ENCODE measurements at regions not wholly inside any gene's neighbourhood (a gene's known extent, or its start where the extent isn't known, plus 50 kb on each side); places are given as distances from the start of the nearest gene placed in this dataset.
"Not testable (repeated sequence)": the region's sequence is repeated elsewhere in the genome, so short reads cannot be mapped to it uniquely, and the experiment has no call there.

- not testable (repeated sequence) for H3K27ac ChIP-seq (ENCODE audit: low read depth, low read length); DNase-seq (ENCODE audit: low read depth in 4 of 6, low spot score in 6 of 6); H3K4me3 ChIP-seq (ENCODE audit: low read depth, low read length); H3K4me1 ChIP-seq (ENCODE audit: control insufficient read depth, insufficient read depth, low read length); H3K9me3 ChIP-seq (ENCODE audit: control insufficient read depth, insufficient read depth, low read length); H3K36me3 ChIP-seq (ENCODE audit: control insufficient read depth, insufficient read depth, low read length); H3K27me3 ChIP-seq (ENCODE audit: control insufficient read depth, insufficient read depth, low read length)
- WGBS (ENCODE audit: insufficient coverage): 93% methylated on average over 2 of the region's 3 CpGs
These were observed 57.3 kb upstream of the HS3ST3A1 start for GRCh38 chr17:13659051-13659450.

GRCh38 chr17:13665872-13666635 is 64.3 kb upstream of the HS3ST3A1 start:
- Histone ChIP-seq H3K36me3 (ENCODE audit: control insufficient read depth, insufficient read depth, low read length) (no peaks in the 10 kb centered on the region), H3K27ac (ENCODE audit: low read depth, low read length) (no peak overlapping the region), H3K4me3 (ENCODE audit: low read depth, low read length) (no peak overlapping the region), H3K9me3 (ENCODE audit: control insufficient read depth, insufficient read depth, low read length) (peaks cover 2% of the 10 kb centered on the region), H3K4me1 (ENCODE audit: control insufficient read depth, insufficient read depth, low read length) (no peaks in the 10 kb centered on the region), H3K27me3 (ENCODE audit: control insufficient read depth, insufficient read depth, low read length) (no peaks in the 10 kb centered on the region)
- 83% methylated on average over 12 of the region's 21 CpGs for WGBS (ENCODE audit: insufficient coverage)
- DNase-seq (ENCODE audit: low read depth in 4 of 6, low spot score in 6 of 6): no peak

- H3K9me3 ChIP-seq (ENCODE audit: control insufficient read depth, insufficient read depth, low read length): peaks cover 2% of the 10 kb centered on the region
- WGBS (ENCODE audit: insufficient coverage): 80% methylated on average over 2 of the region's 3 CpGs
- no peak overlapping the region for H3K27ac ChIP-seq (ENCODE audit: low read depth, low read length)
- no peaks in the 10 kb centered on the region for H3K4me1 ChIP-seq (ENCODE audit: control insufficient read depth, insufficient read depth, low read length)
- H3K36me3 ChIP-seq (ENCODE audit: control insufficient read depth, insufficient read depth, low read length): no peaks in the 10 kb centered on the region
- DNase-seq (ENCODE audit: low read depth in 4 of 6, low spot score in 6 of 6): no peak
- H3K4me3 ChIP-seq (ENCODE audit: low read depth, low read length): no peak overlapping the region
- no peaks in the 10 kb centered on the region for H3K27me3 ChIP-seq (ENCODE audit: control insufficient read depth, insufficient read depth, low read length)
These were observed 69.6 kb upstream of the HS3ST3A1 start for GRCh38 chr17:13671341-13671740.

DNA sequence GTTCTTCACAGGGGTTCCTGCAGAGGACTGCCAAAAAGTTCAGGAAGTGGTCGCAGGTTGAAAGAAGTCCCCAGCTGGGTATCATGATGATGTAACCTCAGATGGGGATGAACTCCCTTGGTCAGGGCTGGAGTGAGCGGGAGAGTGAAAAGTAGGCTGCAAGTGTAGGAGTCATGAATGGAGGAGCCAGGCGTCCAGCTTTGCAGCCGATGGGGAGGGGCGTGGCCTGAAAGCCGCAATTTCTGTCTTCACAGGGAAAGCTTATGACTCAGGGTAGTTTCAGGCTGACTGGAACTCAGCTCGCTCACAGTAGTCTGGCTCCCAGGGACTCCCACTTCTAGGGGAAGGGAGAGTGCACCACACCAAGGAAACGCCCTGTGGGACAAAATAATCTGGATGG is 70.0 kb upstream of the HS3ST3A1 start:
- H3K9me3 ChIP-seq (ENCODE audit: control insufficient read depth, insufficient read depth, low read length): peaks cover 2% of the 10 kb centered on the region
- no peaks in the 10 kb centered on the region for H3K27me3 ChIP-seq (ENCODE audit: control insufficient read depth, insufficient read depth, low read length)
- no peaks in the 10 kb centered on the region for H3K36me3 ChIP-seq (ENCODE audit: control insufficient read depth, insufficient read depth, low read length)
- no peak for DNase-seq (ENCODE audit: low read depth in 4 of 6, low spot score in 6 of 6)
- no peaks in the 10 kb centered on the region for H3K4me1 ChIP-seq (ENCODE audit: control insufficient read depth, insufficient read depth, low read length)
- 73% methylated on average over 8 of the region's 8 CpGs for WGBS (ENCODE audit: insufficient coverage)
- H3K27ac ChIP-seq (ENCODE audit: low read depth, low read length): no peak overlapping the region
- H3K4me3 ChIP-seq (ENCODE audit: low read depth, low read length): no peak overlapping the region

DNA sequence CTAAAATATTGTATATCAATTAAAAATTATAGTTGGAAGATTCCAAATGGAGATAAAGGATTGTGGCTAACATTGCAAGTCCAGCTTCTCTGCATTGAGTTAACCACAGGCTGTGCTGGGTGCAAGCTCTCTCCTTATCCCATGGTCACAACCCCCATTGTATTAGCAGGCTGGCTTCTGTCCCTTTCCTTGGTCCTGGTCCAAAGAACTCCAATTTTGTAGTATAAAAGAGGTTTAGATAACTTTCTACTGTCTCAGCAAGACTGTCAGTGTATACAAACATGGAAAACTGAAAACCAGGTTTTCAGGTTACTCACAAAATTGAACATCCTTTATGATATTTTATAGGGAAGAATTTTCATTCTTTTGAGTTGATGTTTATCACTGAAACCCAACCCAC is 76.6 kb upstream of the HS3ST3A1 start:
- no peaks in the 10 kb centered on the region for H3K36me3 ChIP-seq (ENCODE audit: control insufficient read depth, insufficient read depth, low read length)
- H3K4me3 ChIP-seq (ENCODE audit: low read depth, low read length): no peak overlapping the region
- no peaks in the 10 kb centered on the region for H3K9me3 ChIP-seq (ENCODE audit: control insufficient read depth, insufficient read depth, low read length)
- H3K4me1 ChIP-seq (ENCODE audit: control insufficient read depth, insufficient read depth, low read length): no peaks in the 10 kb centered on the region
- no peak overlapping the region for H3K27ac ChIP-seq (ENCODE audit: low read depth, low read length)
- no peaks in the 10 kb centered on the region for H3K27me3 ChIP-seq (ENCODE audit: control insufficient read depth, insufficient read depth, low read length)
- DNase-seq (ENCODE audit: low read depth in 4 of 6, low spot score in 6 of 6): no peak

- Histone ChIP-seq H3K27ac (ENCODE audit: low read depth, low read length) (no peak overlapping the region), H3K27me3 (ENCODE audit: control insufficient read depth, insufficient read depth, low read length) (no peaks in the 10 kb centered on the region), H3K4me1 (ENCODE audit: control insufficient read depth, insufficient read depth, low read length) (no peaks in the 10 kb centered on the region), H3K9me3 (ENCODE audit: control insufficient read depth, insufficient read depth, low read length) (no peaks in the 10 kb centered on the region), H3K4me3 (ENCODE audit: low read depth, low read length) (no peak overlapping the region), H3K36me3 (ENCODE audit: control insufficient read depth, insufficient read depth, low read length) (no peaks in the 10 kb centered on the region)
- no CpG with 5 or more reads among the region's 4 CpGs for WGBS (ENCODE audit: insufficient coverage)
- DNase-seq (ENCODE audit: low read depth in 4 of 6, low spot score in 6 of 6): no peak
These were observed 77.1 kb upstream of the HS3ST3A1 start for GRCh38 chr17:13678841-13679240.

DNA sequence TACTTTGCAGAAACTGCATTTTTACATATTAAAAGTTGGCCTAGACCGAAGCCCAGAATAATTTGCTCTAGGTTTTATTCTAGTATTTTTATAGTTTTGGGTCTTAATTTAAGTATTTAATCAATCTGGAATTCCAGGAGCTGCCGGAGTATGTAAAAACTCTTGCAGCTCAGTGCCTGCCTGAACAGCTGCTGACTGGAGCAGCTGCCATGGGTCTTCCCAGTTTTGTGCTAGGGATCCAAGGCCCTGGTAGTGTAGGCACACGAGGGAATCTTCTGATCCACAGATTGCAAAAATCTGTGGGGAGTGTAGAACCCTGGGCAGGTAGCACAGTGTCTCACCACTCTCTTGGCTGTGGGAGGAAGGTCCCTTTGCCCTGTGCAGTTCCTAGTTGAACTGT is 87.0 kb upstream of the HS3ST3A1 start:
- 100% methylated on average over 2 of the region's 3 CpGs for WGBS (ENCODE audit: insufficient coverage)

DNA sequence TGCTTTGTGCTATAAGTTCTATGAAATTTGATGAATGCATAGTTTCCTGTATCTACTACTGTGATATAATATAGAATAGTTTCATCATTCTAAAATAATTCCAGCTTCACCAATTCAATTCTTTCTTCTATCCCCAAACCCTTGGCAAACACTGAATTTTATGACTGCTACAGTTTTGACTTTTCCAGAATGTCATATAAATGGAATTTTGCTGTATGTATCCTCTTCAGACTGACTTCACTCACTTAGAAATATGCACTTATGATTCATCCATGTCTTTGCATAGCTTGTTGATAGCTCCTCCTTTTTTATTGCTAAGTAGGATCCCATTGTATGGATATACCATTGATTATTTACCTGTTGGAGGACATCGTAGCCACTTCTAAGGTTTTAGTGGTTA is 89.1 kb upstream of the HS3ST3A1 start:
- no peaks in the 10 kb centered on the region for H3K9me3 ChIP-seq (ENCODE audit: control insufficient read depth, insufficient read depth, low read length)
- no CpG with 5 or more reads among the region's 1 CpG for WGBS (ENCODE audit: insufficient coverage)
- no peak for DNase-seq (ENCODE audit: low read depth in 4 of 6, low spot score in 6 of 6)

More for the DNA sequence above, 87.0 kb upstream of the HS3ST3A1 start:
- no peak overlapping the region for H3K27ac ChIP-seq (ENCODE audit: low read depth, low read length)
- no peaks in the 10 kb centered on the region for H3K27me3 ChIP-seq (ENCODE audit: control insufficient read depth, insufficient read depth, low read length)
- no peak for DNase-seq (ENCODE audit: low read depth in 4 of 6, low spot score in 6 of 6)
- H3K4me3 ChIP-seq (ENCODE audit: low read depth, low read length): no peak overlapping the region
- no peaks in the 10 kb centered on the region for H3K36me3 ChIP-seq (ENCODE audit: control insufficient read depth, insufficient read depth, low read length)
- no peaks in the 10 kb centered on the region for H3K9me3 ChIP-seq (ENCODE audit: control insufficient read depth, insufficient read depth, low read length)
- no peaks in the 10 kb centered on the region for H3K4me1 ChIP-seq (ENCODE audit: control insufficient read depth, insufficient read depth, low read length)

DNA sequence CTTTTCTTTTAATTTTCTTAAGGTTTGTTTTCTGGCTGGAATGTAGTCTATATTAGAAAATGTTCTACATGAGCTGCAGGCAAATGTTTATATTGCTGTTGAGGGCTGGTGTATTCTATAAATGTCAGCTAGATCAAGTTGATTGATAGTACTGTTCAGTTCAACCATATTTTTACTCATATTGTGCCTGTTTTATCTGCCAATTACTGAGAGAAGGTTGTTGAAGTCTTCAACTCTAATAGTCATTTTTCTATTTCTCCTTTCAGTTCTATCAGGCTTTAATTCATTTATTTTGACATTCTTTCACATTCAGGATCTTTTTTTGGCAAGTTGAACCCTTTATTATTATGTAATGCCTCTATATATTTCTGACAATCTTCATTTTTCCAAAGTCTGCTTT is 93.2 kb upstream of the HS3ST3A1 start:
- H3K4me3 ChIP-seq (ENCODE audit: low read depth, low read length): no peak overlapping the region
- no peak for DNase-seq (ENCODE audit: low read depth in 4 of 6, low spot score in 6 of 6)
- no peaks in the 10 kb centered on the region for H3K4me1 ChIP-seq (ENCODE audit: control insufficient read depth, insufficient read depth, low read length)
- H3K27me3 ChIP-seq (ENCODE audit: control insufficient read depth, insufficient read depth, low read length): no peaks in the 10 kb centered on the region
- no peak overlapping the region for H3K27ac ChIP-seq (ENCODE audit: low read depth, low read length)
- H3K9me3 ChIP-seq (ENCODE audit: control insufficient read depth, insufficient read depth, low read length): no peaks in the 10 kb centered on the region
- no peaks in the 10 kb centered on the region for H3K36me3 ChIP-seq (ENCODE audit: control insufficient read depth, insufficient read depth, low read length)

More for the DNA sequence above, 89.1 kb upstream of the HS3ST3A1 start:
- Histone ChIP-seq H3K27me3 (ENCODE audit: control insufficient read depth, insufficient read depth, low read length) (no peaks in the 10 kb centered on the region), H3K4me3 (ENCODE audit: low read depth, low read length) (no peak overlapping the region), H3K4me1 (ENCODE audit: control insufficient read depth, insufficient read depth, low read length) (no peaks in the 10 kb centered on the region), H3K36me3 (ENCODE audit: control insufficient read depth, insufficient read depth, low read length) (no peaks in the 10 kb centered on the region), H3K27ac (ENCODE audit: low read depth, low read length) (no peak overlapping the region)

- H3K4me3 ChIP-seq (ENCODE audit: low read depth, low read length): no peak overlapping the region
- no peaks in the 10 kb centered on the region for H3K9me3 ChIP-seq (ENCODE audit: control insufficient read depth, insufficient read depth, low read length)
- 69% methylated on average over 3 of the region's 3 CpGs for WGBS (ENCODE audit: insufficient coverage)
These were observed 97.1 kb upstream of the HS3ST3A1 start for GRCh38 chr17:13698832-13699231.

More at GRCh38 chr17:13698832-13699231, 97.1 kb upstream of the HS3ST3A1 start:
- H3K36me3 ChIP-seq (ENCODE audit: control insufficient read depth, insufficient read depth, low read length): no peaks in the 10 kb centered on the region
- H3K27me3 ChIP-seq (ENCODE audit: control insufficient read depth, insufficient read depth, low read length): no peaks in the 10 kb centered on the region
- H3K4me1 ChIP-seq (ENCODE audit: control insufficient read depth, insufficient read depth, low read length): no peaks in the 10 kb centered on the region
- H3K27ac ChIP-seq (ENCODE audit: low read depth, low read length): no peak overlapping the region
- no peak for DNase-seq (ENCODE audit: low read depth in 4 of 6, low spot score in 6 of 6)
